ENCODE measurements at regions not wholly inside any gene's neighbourhood (a gene's known extent, or its start where the extent isn't known, plus 50 kb on each side); places are given as distances from the start of the nearest gene placed in this dataset.
"Not testable (repeated sequence)": the region's sequence is repeated elsewhere in the genome, so short reads cannot be mapped to it uniquely, and the experiment has no call there.

DNA sequence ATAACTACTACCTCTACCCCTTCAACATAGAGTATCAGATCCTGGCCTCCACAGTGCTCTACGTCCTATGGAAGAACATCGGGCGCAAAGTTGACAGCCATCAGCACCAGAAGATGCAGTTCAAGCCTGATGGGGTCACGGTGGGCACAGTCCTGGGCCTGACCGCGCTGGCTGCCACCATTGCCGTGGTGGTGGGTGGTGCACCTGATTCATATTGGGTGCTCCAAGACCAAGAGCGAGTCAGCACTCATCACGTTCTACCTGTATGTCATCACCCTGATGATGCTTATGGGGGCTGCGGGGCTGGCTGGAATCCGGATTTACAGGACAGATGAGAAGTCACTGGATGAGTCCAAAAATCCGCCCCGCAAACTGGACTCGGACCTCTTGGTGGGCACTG lies 846.4 kb downstream of the RPIA start:
- H3K36me3 ChIP-seq; H3K4me3 ChIP-seq; H3K9ac ChIP-seq (ENCODE audit: low read depth in 2 of 2, low read length in 2 of 2); H3K9me3 ChIP-seq; H3K4me1 ChIP-seq; DNase-seq; H3K27me3 ChIP-seq; H3K27ac ChIP-seq; intact Hi-C loops (cut with DNase I): not testable (repeated sequence)

DNA sequence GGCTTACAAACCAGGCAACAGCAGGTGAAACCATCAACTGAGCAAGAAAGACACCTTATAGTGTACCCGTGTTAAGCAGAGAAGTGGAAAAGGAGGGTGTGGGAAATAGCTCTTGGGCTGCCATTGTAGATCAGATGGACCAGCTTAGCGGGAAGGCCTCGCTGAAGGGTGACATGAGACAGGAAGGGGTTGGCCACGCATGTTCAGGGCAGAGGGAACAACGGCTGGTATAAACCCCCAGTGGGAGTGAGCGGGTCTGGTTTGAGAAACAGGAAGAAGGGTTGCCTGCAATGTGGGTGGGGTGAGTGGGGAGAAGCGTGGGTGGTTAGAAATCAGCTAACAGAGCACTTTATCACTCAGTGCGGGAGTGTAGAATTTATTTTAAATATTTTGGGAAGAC lies 852.6 kb downstream of the RPIA start:
- H3K27ac ChIP-seq; H3K4me1 ChIP-seq; H3K9ac ChIP-seq (ENCODE audit: low read depth in 2 of 2, low read length in 2 of 2); H3K36me3 ChIP-seq; intact Hi-C loops (cut with DNase I); H3K4me3 ChIP-seq; H3K27me3 ChIP-seq; H3K9me3 ChIP-seq: not testable (repeated sequence)
- peak; percentile 12 for DNase-seq

DNA sequence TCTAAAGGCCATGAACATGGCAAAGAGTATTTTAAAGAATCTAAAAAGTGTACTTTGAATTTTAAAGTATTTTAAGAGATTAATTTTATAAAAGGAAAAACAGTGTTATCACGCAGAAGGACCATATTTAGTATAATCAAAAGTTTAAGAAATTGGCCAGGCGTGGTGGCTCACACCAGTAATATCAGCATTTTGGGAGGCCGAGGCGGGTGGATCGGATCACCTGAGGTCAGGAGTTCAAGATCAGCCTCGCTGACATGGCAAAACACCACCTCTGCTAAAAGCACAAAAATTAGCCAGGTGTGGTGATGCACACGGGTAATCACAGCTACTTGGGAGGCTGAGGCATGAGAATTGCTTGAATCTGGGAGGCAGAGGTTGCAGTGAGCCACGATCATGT lies 887.7 kb downstream of the RPIA start:
- H3K27ac ChIP-seq; intact Hi-C loops (cut with DNase I); H3K9ac ChIP-seq (ENCODE audit: low read depth in 2 of 2, low read length in 2 of 2); H3K4me1 ChIP-seq; H3K9me3 ChIP-seq; H3K27me3 ChIP-seq; H3K4me3 ChIP-seq; H3K36me3 ChIP-seq; DNase-seq: not testable (repeated sequence)

DNA sequence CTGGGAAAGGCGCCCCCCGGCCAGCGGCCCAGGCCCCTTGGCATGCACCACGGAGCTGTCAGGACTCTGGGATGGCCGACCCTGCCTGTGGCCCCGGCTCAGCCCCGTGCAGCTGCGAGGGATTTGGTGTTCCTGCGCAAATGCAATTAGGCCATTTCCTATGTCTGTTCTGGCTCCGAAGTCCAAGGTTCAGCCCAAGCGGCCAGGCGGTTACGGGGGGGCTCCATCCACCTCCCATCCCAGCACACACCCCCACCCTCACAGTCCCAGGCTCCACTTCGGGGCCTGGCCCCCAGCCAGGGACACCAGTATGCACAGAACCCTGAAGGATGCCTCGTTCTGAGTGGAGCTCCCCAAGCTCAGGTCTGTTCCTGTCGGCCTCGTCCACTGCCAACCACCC lies 891.3 kb downstream of the RPIA start:
- H3K27ac ChIP-seq; H3K27me3 ChIP-seq; H3K4me1 ChIP-seq; H3K36me3 ChIP-seq; H3K9me3 ChIP-seq; H3K4me3 ChIP-seq; intact Hi-C loops (cut with DNase I); H3K9ac ChIP-seq (ENCODE audit: low read depth in 2 of 2, low read length in 2 of 2): not testable (repeated sequence)
- DNase-seq, result peak; percentile 56

DNA sequence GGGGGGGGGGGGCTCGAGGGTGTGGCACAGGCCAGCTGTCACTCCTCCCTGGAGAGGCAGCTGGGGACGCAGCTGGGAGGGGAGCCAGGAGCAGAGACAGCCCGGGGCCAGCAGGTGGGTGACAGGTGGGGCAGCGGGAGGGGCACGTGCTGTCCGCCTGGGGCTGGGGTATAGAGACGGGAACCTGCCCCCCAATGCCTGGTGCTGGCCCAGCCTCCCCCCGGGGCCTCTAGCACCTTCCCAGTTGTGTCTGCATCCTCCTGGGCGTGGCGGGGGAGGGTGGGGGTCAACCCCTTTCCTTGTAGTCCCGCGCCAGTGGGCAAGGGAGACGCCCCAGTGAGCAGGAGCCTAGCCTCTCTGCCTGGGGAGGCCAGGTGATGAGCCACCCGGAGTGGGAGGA lies 892.6 kb downstream of the RPIA start:
- H3K27ac ChIP-seq; intact Hi-C loops (cut with DNase I); H3K4me1 ChIP-seq; H3K27me3 ChIP-seq; H3K9me3 ChIP-seq; H3K4me3 ChIP-seq; H3K9ac ChIP-seq (ENCODE audit: low read depth in 2 of 2, low read length in 2 of 2); H3K36me3 ChIP-seq: not testable (repeated sequence)
- DNase-seq, result peak; percentile 37

DNA sequence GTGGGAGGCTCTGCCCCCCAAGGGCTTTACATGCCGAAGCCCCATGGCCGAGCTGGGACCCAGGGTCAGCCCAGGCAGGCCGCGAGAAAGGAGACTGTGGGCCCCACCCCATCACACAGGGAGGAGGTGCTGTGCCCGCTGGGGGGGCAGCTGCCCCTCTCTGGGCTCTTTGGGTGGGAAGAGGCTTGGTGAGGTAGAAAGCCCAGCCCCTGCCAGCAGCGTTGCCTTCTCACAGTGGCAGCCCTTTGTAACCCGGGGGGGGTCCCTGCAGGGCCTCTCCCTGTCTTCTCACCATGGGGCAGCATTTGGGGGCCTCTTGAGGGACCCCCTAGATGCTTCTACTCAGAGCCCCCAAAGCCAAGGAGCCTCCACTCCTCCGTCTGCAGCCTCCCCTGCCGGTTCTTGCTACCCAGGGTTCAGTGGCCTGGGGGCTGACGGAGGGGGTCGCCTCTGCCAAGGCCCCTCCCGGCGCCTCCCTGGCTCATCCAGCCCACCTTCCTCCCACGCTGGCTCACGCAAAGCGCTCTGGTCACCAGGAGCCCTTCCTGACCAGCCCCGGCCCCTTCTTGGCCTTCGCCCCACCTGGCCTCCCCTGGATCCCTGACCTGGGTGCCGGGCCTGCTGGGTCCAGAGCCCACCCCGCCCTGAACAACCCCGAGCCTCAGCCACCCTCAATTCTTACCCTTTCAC lies 893.5 kb downstream of the RPIA start:
- H3K4me1 ChIP-seq; DNase-seq; intact Hi-C loops (cut with DNase I); H3K9ac ChIP-seq (ENCODE audit: low read depth in 2 of 2, low read length in 2 of 2); H3K27ac ChIP-seq; H3K9me3 ChIP-seq; H3K27me3 ChIP-seq; H3K36me3 ChIP-seq: not testable (repeated sequence)
- peak overlapping the region; percentile 31 for H3K4me3 ChIP-seq

DNA sequence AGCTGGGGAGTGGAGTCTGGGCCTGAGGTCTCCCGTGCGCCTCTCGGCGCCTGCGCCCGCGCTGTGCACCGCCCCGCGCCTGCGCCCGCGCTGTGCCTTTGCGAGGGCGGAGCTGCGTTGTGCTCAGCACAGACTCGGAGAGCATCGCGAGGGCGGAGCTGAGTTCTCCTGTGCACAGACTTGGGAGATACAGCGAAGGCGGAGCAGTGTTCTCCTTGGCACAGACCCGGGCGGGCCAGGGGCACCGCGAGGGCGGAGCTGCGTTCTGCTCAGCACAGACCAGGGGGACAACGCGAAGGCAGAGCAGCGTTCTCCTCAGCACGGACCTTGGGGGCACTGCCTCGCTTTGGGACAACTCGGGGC lies 894.1 kb downstream of the RPIA start:
- H3K9me3 ChIP-seq; intact Hi-C loops (cut with DNase I); H3K27me3 ChIP-seq; H3K9ac ChIP-seq (ENCODE audit: low read depth in 2 of 2, low read length in 2 of 2); H3K36me3 ChIP-seq; H3K27ac ChIP-seq; H3K4me1 ChIP-seq: not testable (repeated sequence)
- peak overlapping the region; percentile 31 for H3K4me3 ChIP-seq
- DNase-seq, result peak; percentile 77

DNA sequence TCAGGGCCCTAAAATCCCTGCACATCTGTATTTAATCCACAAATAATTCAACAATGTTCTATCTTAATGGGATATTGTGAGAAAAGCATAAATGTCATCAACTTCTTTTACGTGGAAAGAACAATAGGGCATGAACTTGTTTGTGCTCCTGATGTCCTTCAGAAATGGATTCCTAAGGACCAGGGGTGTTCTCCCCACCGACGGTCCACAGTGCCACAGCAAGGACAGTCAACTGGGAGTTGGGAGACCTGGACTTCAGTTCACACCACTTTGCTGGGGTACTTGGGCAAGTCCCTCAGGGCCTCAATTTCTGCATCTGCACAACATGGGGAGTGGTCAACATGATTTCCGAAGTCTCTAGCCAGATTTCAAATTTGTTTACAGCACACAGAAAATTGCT lies 908.4 kb downstream of the RPIA start:
- H3K27me3 ChIP-seq; H3K4me3 ChIP-seq; H3K4me1 ChIP-seq; H3K9ac ChIP-seq (ENCODE audit: low read depth in 2 of 2, low read length in 2 of 2); H3K36me3 ChIP-seq; H3K27ac ChIP-seq; H3K9me3 ChIP-seq; intact Hi-C loops (cut with DNase I); DNase-seq: not testable (repeated sequence)

DNA sequence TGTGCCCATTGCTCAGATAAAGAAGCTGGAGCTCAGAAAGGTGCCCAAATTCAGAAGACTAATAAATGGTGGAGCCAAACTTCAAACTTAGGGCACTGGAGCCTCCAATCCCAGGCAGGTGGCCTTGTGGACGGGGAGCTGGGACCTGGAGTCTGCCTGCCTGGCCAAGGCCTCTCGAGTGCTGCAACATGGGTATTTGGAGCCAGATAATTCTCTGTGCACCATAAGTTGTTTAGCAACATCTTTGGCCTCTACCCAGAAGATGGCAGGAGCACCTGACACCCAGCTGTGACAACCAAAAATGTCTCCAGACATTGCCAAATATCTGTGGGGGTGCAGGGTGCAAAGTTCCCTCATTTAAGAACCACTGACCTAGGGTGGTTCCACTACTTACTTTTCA lies 915.0 kb downstream of the RPIA start:
- H3K27ac ChIP-seq; H3K36me3 ChIP-seq; H3K9ac ChIP-seq (ENCODE audit: low read depth in 2 of 2, low read length in 2 of 2); DNase-seq; H3K4me1 ChIP-seq; H3K4me3 ChIP-seq; intact Hi-C loops (cut with DNase I); H3K9me3 ChIP-seq; H3K27me3 ChIP-seq: not testable (repeated sequence)

DNA sequence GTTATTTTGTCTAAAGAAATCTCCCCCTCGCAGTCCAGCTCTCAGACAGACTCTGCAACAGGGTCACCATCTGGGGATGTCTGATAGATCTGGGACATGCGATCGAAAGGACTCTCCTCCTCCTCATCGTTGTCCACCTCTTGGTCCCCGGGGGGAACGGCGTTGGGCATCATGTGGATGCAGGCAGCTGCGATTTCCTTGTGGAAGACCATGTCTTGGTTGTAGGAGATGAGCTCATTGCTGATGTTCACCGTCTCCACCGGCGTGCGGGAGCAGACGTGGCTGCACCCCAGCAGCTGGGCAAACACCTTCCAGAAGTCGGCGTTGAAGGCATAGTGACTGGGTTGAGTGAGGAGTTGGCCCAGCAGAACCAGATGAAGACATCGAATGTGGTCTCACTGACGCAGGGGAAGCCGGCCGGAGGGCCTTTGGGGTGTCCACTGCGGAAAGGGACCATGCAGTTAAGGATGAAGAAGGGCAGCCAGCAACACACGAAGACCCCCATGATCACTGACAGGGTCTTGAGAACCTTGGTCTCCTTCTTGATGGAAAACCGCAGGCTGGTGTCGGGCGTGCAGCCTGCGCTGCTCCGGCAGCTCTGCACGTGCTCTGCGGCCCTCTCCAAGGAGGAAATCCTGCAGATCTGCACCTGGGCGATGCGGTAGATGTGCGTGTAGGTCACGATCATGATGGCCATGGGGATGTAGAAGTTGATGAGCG lies 918.9 kb downstream of the RPIA start:
- H3K27ac ChIP-seq; H3K9ac ChIP-seq (ENCODE audit: low read depth in 2 of 2, low read length in 2 of 2); H3K27me3 ChIP-seq; H3K9me3 ChIP-seq; DNase-seq; H3K4me1 ChIP-seq; H3K36me3 ChIP-seq; H3K4me3 ChIP-seq; intact Hi-C loops (cut with DNase I): not testable (repeated sequence)

DNA sequence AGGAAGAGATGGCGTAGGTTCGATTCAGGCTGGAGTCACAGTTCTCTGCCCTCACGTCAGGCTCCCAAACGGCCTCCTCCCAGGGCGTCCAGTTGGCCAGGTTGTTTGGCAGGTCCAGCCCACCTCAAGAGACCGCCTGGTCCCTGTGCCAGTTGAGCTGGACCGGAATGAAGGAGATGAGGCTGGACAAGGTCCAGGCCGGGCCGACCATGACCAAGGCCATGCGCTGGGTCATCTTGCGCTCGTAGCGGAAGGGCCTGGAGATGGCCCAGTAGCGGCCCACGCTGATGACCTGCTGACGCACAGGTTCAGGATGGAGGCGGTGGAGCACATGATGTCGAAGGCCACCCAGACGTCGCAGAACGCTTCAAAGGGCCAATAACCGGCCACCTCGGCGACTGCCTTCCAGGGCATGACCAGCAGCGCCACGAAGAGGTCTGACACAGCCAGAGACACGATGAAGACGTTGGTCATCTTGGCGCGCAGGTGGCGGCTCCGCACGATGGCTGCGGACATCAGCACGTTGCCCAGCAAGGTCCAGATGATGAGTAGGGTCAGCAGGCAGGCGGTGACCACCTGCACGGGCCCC lies 919.5 kb downstream of the RPIA start:
- H3K9ac ChIP-seq (ENCODE audit: low read depth in 2 of 2, low read length in 2 of 2); DNase-seq; H3K4me3 ChIP-seq; intact Hi-C loops (cut with DNase I); H3K27ac ChIP-seq; H3K9me3 ChIP-seq; H3K36me3 ChIP-seq; H3K4me1 ChIP-seq; H3K27me3 ChIP-seq: not testable (repeated sequence)

DNA sequence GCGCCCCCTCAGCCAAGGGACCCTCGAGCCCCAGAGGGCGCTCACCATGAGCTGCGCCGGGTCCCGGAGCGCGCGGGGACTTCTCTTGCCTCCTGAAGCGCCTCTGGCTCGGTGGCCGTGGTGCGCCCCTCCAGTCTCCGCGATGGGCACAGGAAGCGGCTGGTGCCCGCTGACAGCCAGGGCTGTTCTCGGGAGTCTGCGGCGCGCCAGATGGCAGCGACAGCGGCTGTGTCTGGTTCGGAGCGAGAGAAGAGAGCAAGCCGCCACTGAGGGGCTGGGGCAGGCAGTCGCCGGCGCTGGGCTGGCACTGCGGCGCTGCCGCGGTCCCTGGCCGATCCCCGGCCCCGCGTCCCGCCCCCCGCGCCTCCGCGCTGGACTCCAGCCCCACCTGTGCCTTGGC lies 920.2 kb downstream of the RPIA start:
- H3K9ac ChIP-seq (ENCODE audit: low read depth in 2 of 2, low read length in 2 of 2); H3K4me1 ChIP-seq; H3K4me3 ChIP-seq; H3K9me3 ChIP-seq; H3K27me3 ChIP-seq; H3K36me3 ChIP-seq; DNase-seq; intact Hi-C loops (cut with DNase I); H3K27ac ChIP-seq: not testable (repeated sequence)

DNA sequence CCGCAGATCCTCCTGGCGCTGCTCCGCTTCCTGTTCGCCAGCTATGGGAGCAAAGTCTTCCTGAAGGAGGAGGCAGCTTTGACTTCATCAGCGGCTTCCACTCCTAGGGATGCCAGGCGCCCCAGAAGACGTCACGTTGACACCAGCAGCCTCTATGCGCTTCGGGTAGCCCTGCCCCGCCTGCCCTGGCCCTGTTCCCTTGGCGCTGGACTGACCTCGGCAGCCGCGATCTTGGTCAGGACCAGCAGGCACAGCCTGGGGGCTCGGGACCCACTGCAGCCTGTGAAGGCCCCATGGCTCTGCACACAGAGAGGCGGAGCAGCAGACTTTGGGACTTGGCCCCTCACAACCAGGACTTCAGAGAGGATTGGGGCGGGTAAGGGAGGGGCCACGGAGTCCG lies 957.8 kb downstream of the RPIA start:
- H3K27ac ChIP-seq; intact Hi-C loops (cut with DNase I); H3K27me3 ChIP-seq; H3K9ac ChIP-seq (ENCODE audit: low read depth in 2 of 2, low read length in 2 of 2); H3K36me3 ChIP-seq; H3K9me3 ChIP-seq; DNase-seq; H3K4me3 ChIP-seq; H3K4me1 ChIP-seq: not testable (repeated sequence)

DNA sequence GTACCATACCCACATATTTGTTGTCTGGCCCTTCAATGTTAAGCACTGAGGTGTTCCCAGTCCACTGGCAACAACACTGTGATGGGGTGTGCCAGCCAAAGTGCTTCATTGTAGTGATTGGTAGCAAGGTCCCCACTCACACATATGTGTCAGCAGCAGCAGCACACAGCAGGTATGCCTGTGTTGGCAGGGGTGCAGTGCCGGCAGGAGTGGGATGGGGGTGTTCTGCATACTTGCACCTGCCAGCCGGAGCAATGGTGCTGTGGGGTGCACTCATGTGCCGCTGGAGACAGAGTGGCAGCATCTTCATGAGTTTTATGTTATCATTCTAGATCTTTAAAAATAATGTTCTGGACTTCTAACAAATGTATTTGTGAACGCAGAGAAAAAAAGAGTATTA lies 987.8 kb downstream of the RPIA start:
- DNase-seq; intact Hi-C loops (cut with DNase I); H3K9ac ChIP-seq (ENCODE audit: low read depth in 2 of 2, low read length in 2 of 2); H3K4me1 ChIP-seq; H3K9me3 ChIP-seq; H3K27me3 ChIP-seq; H3K36me3 ChIP-seq; H3K4me3 ChIP-seq; H3K27ac ChIP-seq: not testable (repeated sequence)

All from colonic mucosa (tissue), 4 donors.